IMR-90 (cell line): ENCODE measurements at regions not wholly inside any gene's neighbourhood (a gene's known extent, or its start where the extent isn't known, plus 50 kb on each side); places are given as distances from the start of the nearest gene placed in this dataset.

Source experiments
- ATAC-seq: fragments of 200-7000 bp; cut with Tn5 transposase; 2 replicates; pipeline ENCODE4 v1.9.1; 2020; ENCODE audit warnings: low read depth, mild to moderate bottlenecking, moderate library complexity
- BruUV-seq: library from RNA; stranded (reverse); fragments of 400-500 nt; replicated peaks from 2 replicates; lab custom pipeline; 2021; lab: Mats Ljungman, UMichigan
- CTCF ChIA-PET: fragments of 300-600 bp; formaldehyde crosslinking; extraction: SDS; loops from one replicate; lab custom pipeline; 2021; ENCODE audit warnings: antibody characterized with exemption; lab: Yijun Ruan, JAX
- POLR2A ChIA-PET: fragments of 300-600 bp; sonication (Branson Sonifier 250); formaldehyde crosslinking; loops from one replicate; lab custom pipeline; 2022; ENCODE audit warnings: antibody characterized with exemption; ENCODE audit not compliant: unreplicated experiment; lab: Charles Lee
- DNase-seq: peaks from one replicate; pipeline ENCODE4 v3.0.0; 2013
- H2AFZ ChIP-seq: replicated peaks from 2 replicates; pipeline ENCODE3; 2013; ENCODE audit warnings: low read length, mild to moderate bottlenecking; ENCODE audit not compliant: poor library complexity
- H2AK5ac ChIP-seq: 2 replicates; pipeline ENCODE4 v1.6.1; 2013; ENCODE audit warnings: low read depth, low read length, inconsistent platforms
- H2AK9ac ChIP-seq: replicated peaks from 2 replicates; pipeline ENCODE3; 2013; ENCODE audit warnings: mild to moderate bottlenecking, low read depth, low read length, moderate library complexity; ENCODE audit not compliant: poor library complexity
- H2BK120ac ChIP-seq: 2 replicates; pipeline ENCODE4 v1.6.1; 2013; ENCODE audit warnings: low read depth, low read length, inconsistent platforms
- H2BK15ac ChIP-seq: 3 replicates; pipeline ENCODE4 v1.6.1; 2013; ENCODE audit warnings: low read depth, low read length, inconsistent platforms
- H2BK20ac ChIP-seq: 2 replicates; pipeline ENCODE4 v1.6.1; 2013; ENCODE audit warnings: low read depth, mild to moderate bottlenecking, inconsistent platforms, low read length, moderate library complexity
- H2BK5ac ChIP-seq: 2 replicates; pipeline ENCODE4 v1.6.1; 2013; ENCODE audit warnings: mild to moderate bottlenecking, low read depth, low read length, inconsistent platforms; ENCODE audit not compliant: poor library complexity, severe bottlenecking
- H3K14ac ChIP-seq: replicated peaks from 2 replicates; pipeline ENCODE4 v1.6.1; 2013; ENCODE audit warnings: low read depth, low read length, inconsistent platforms
- H3K18ac ChIP-seq: 2 replicates; pipeline ENCODE4 v1.6.1; 2013; ENCODE audit warnings: low read depth, low read length, control low read depth
- H3K23ac ChIP-seq: 2 replicates; pipeline ENCODE4 v1.6.1; 2013; ENCODE audit warnings: low read depth, low read length, inconsistent platforms
- H3K27ac ChIP-seq: 2 replicates; pipeline ENCODE4 v1.5.1; 2013; ENCODE audit warnings: mild to moderate bottlenecking, control low read depth, low read length; ENCODE audit not compliant: insufficient read depth
- H3K27me3 ChIP-seq: 2 replicates; pipeline ENCODE4 v1.6.1; 2013; ENCODE audit warnings: low read length; ENCODE audit not compliant: control insufficient read depth, insufficient read depth
- H3K36me3 ChIP-seq: 2 replicates; pipeline ENCODE4 v1.6.1; 2013; ENCODE audit warnings: low read length, mixed read lengths; ENCODE audit not compliant: control insufficient read depth, insufficient read depth
- H3K4ac ChIP-seq: 2 replicates; pipeline ENCODE4 v1.6.1; 2013; ENCODE audit warnings: low read depth, low read length, inconsistent platforms
- H3K4me1 ChIP-seq: 2 replicates; pipeline ENCODE4 v1.6.1; 2013; ENCODE audit warnings: low read length, mixed read lengths; ENCODE audit not compliant: control insufficient read depth, insufficient read depth
- H3K4me2 ChIP-seq: 2 replicates; pipeline ENCODE4 v1.6.1; 2013; ENCODE audit warnings: low read depth, mild to moderate bottlenecking, control low read depth, low read length, moderate library complexity
- H3K4me3 ChIP-seq: 2 replicates; pipeline ENCODE4 v1.5.1; 2013; ENCODE audit warnings: low read depth, mild to moderate bottlenecking, control low read depth, low read length, moderate library complexity; ENCODE audit not compliant: insufficient read depth
- H3K56ac ChIP-seq: 2 replicates; pipeline ENCODE4 v1.6.1; 2013; ENCODE audit warnings: low read length, inconsistent platforms; ENCODE audit not compliant: insufficient read depth; ENCODE audit errors: extremely low read depth
- H3K79me1 ChIP-seq, 2 experiments: 2 replicates each; pipeline ENCODE4 v1.6.1; 2013; ENCODE audit warnings: low read length in 2 of 2, inconsistent platforms in 1 of 2, low read depth in 1 of 2
- H3K9ac ChIP-seq: 2 replicates; pipeline ENCODE4 v1.6.1; 2013; ENCODE audit warnings: low read depth, low read length, control low read depth
- H3K9me1 ChIP-seq: 2 replicates; pipeline ENCODE4 v1.6.1; 2013; ENCODE audit warnings: low read length, inconsistent platforms; ENCODE audit not compliant: insufficient read depth
- H3K9me3 ChIP-seq: 2 replicates; pipeline ENCODE4 v1.6.1; 2013; ENCODE audit warnings: low read length; ENCODE audit not compliant: control insufficient read depth, insufficient read depth
- H4K20me1 ChIP-seq: 2 replicates; pipeline ENCODE4 v1.6.1; 2013; ENCODE audit warnings: low read length, inconsistent platforms; ENCODE audit not compliant: insufficient read depth
- H4K5ac ChIP-seq: 2 replicates; pipeline ENCODE4 v1.6.1; 2013; ENCODE audit warnings: mild to moderate bottlenecking, low read depth, low read length, control low read depth
- H4K8ac ChIP-seq, 2 experiments: 2 replicates each; pipeline ENCODE4 v1.6.1; 2013; ENCODE audit warnings: low read depth in 2 of 2, low read length in 2 of 2, control low read depth in 1 of 2, inconsistent platforms in 1 of 2
- H4K91ac ChIP-seq: 2 replicates; pipeline ENCODE4 v1.6.1; 2013; ENCODE audit warnings: low read depth, low read length, inconsistent platforms; ENCODE audit not compliant: insufficient read depth
- CTCF ChIP-seq: conservative IDR thresholded peaks from 2 replicates; pipeline ENCODE4 v1.5.1; 2012; ENCODE audit warnings: mild to moderate bottlenecking, low read depth, low read length, improper control_type of control experiment
- ELK1 ChIP-seq: fragments of 150-350 bp; IDR thresholded peaks from 2 replicates; pipeline ENCODE4 v1.6.1; 2016; ENCODE audit warnings: low read depth, mild to moderate bottlenecking, low read length, moderate library complexity, borderline replicate concordance
- WGBS, 2 experiments: methylation state at CpG; one replicate each; pipeline versions ENCODE4 v1.1.5 to v1.1.7; 2013; ENCODE audit warnings: missing lambda C conversion rate in 2 of 2; ENCODE audit not compliant: insufficient read length in 1 of 2; ENCODE audit errors: extremely low coverage in 2 of 2; 5-methylcytosine and 5-hydroxymethylcytosine counted together
- dilution Hi-C: fragments of 300-500 bp; cut with HindIII; formaldehyde crosslinking; loops from one replicate; pipeline ENCODE4 v1.14.3; 2018; ENCODE audit warnings: low sequenced_read_pairs; ENCODE audit not compliant: unreplicated experiment
- in situ Hi-C: fragments of 300-500 bp; cut with MboI; formaldehyde crosslinking; loops from 3 replicates; pipeline ENCODE4 v1.14.3; 2019; ENCODE audit warnings: low sequenced_read_pairs, inconsistent platforms, mixed read lengths
- intact Hi-C: fragments of 100-400 bp; cut with micrococcal nuclease; formaldehyde crosslinking; loops from 2 replicates; pipeline ENCODE4 v1.10.0; 2022

- ChIA-PET CTCF (no interaction called here), POLR2A (no interaction called here)
- H3K9me1 ChIP-seq: no peaks in the 10 kb centered on the region
These were observed 428.1 kb downstream of the MED13L start for GRCh38 chr12:115849262-115849943.

More at GRCh38 chr12:115849262-115849943, 428.1 kb downstream of the MED13L start:
- H3K4me2 ChIP-seq: no peak overlapping the region
- no peaks in the 10 kb centered on the region for H3K36me3 ChIP-seq
- intact Hi-C loops (no loop called here), in situ Hi-C loops (no loop called here), dilution Hi-C loops (no loop called here)
- no peak overlapping the region for H3K18ac ChIP-seq
- no peak overlapping the region for H3K4me3 ChIP-seq
- no TSS peak for BruUV-seq
- no CpG with 5 or more reads among the region's 8 CpGs for WGBS, 2 experiments
- TF ChIP-seq CTCF (no peak), ELK1 (no peak)
- H3K56ac ChIP-seq: no peak overlapping the region
- ATAC-seq (no peak), DNase-seq (no peak)
- no peaks in the 10 kb centered on the region for H4K20me1 ChIP-seq
- no peaks in the 10 kb centered on the region for H3K27me3 ChIP-seq
- no peak overlapping the region for H2AK5ac ChIP-seq
- no peak overlapping the region for H2BK120ac ChIP-seq
- H3K14ac ChIP-seq: no peak overlapping the region
- H3K4me1 ChIP-seq: no peaks in the 10 kb centered on the region
- no peaks in the 10 kb centered on the region for H3K9me3 ChIP-seq
- no peak overlapping the region for H2AFZ ChIP-seq
- H2BK5ac ChIP-seq: no peak overlapping the region
- H3K23ac ChIP-seq: no peak overlapping the region
- H3K27ac ChIP-seq: no peak overlapping the region
- H3K9ac ChIP-seq: no peak overlapping the region
- H4K8ac ChIP-seq: no peak overlapping the region
- no peak overlapping the region for H3K4ac ChIP-seq
- H2BK20ac ChIP-seq: no peak overlapping the region
- no peak overlapping the region for H4K91ac ChIP-seq
- H4K5ac ChIP-seq: no peak overlapping the region
- H3K79me1 ChIP-seq: no peaks in the 10 kb centered on the region
- no peak overlapping the region for H2AK9ac ChIP-seq
- no peak overlapping the region for H2BK15ac ChIP-seq
